Fibroblast of lung (primary cell): ENCODE measurements at regions not wholly inside any gene's neighbourhood (a gene's known extent, or its start where the extent isn't known, plus 50 kb on each side); places are given as distances from the start of the nearest gene placed in this dataset.

Experiments used
- DNase-seq, 2 donors: peaks; one replicate each; pipeline versions ENCODE4 v3.0.0 to v3.0.0-alpha.2; 2010; ENCODE audit warnings: low read depth in 2 of 2
- H2AFZ ChIP-seq: 2 replicates; pipeline ENCODE4 v1.5.1; 2012; ENCODE audit warnings: low read length, control low read depth, inconsistent platforms
- H3K27ac ChIP-seq: 2 replicates; pipeline ENCODE4 v1.5.1; 2011; ENCODE audit warnings: low read length, control low read depth; ENCODE audit not compliant: insufficient read depth
- H3K27me3 ChIP-seq: 2 replicates; pipeline ENCODE4 v1.5.1; 2011; ENCODE audit warnings: mild to moderate bottlenecking, low read length; ENCODE audit not compliant: control insufficient read depth, insufficient read depth
- H3K36me3 ChIP-seq: 2 replicates; pipeline ENCODE4 v1.5.1; 2011; ENCODE audit warnings: low read length; ENCODE audit not compliant: control insufficient read depth, insufficient read depth
- H3K4me1 ChIP-seq: 2 replicates; pipeline ENCODE4 v1.5.1; 2011; ENCODE audit warnings: low read length; ENCODE audit not compliant: control insufficient read depth, insufficient read depth; ENCODE audit errors: extremely low read depth
- H3K4me2 ChIP-seq: 2 replicates; pipeline ENCODE4 v1.5.1; 2011; ENCODE audit warnings: low read length, control low read depth; ENCODE audit not compliant: insufficient read depth; ENCODE audit errors: extremely low read depth
- H3K4me3 ChIP-seq, 4 experiments: fragments of 200-600 bp in 1 of 4; sonication (generic) in 1 of 4; replicated peaks in 1 of 4; 2 replicates each; pipeline ENCODE4 v1.5.1; 2011 to 2016; ENCODE audit warnings: low read length in 4 of 4, low read depth in 3 of 4, mild to moderate bottlenecking in 3 of 4, control low read depth in 2 of 4, inconsistent platforms in 1 of 4, mixed read lengths in 1 of 4; ENCODE audit not compliant: insufficient read depth in 1 of 4; ENCODE audit errors: control extremely low read depth in 1 of 4
- H3K79me2 ChIP-seq: 2 replicates; pipeline ENCODE4 v1.5.1; 2012; ENCODE audit warnings: mild to moderate bottlenecking, low read length, inconsistent platforms; ENCODE audit not compliant: control insufficient read depth, insufficient read depth
- H3K9ac ChIP-seq: 2 replicates; pipeline ENCODE4 v1.5.1; 2011; ENCODE audit warnings: mild to moderate bottlenecking, low read length, control low read depth; ENCODE audit not compliant: insufficient read depth
- H3K9me3 ChIP-seq: 2 replicates; pipeline ENCODE4 v1.5.1; 2012; ENCODE audit warnings: low read depth, low read length; ENCODE audit not compliant: control insufficient read depth, insufficient read depth
- H4K20me1 ChIP-seq: 2 replicates; pipeline ENCODE4 v1.5.1; 2011; ENCODE audit warnings: low read length; ENCODE audit not compliant: control insufficient read depth, insufficient read depth; ENCODE audit errors: extremely low read depth
- CTCF ChIP-seq, 2 donors: IDR thresholded peaks in 1 of 2; conservative IDR thresholded peaks in 1 of 2; 1 replicate in 1 of 2; 2 replicates in 1 of 2; pipeline ENCODE4 v1.5.1; 2011 to 2012; ENCODE audit warnings: low read length in 2 of 2, control low read depth in 1 of 2, inconsistent platforms in 1 of 2, low read depth in 1 of 2, mild to moderate bottlenecking in 1 of 2
- EZH2 ChIP-seq: IDR thresholded peaks from 2 replicates; pipeline ENCODE4 v1.5.1; 2012; ENCODE audit warnings: low read length, control low read depth, mild to moderate bottlenecking; ENCODE audit errors: missing control alignments

GRCh38 chrX:129230168-129230567 is 293.1 kb downstream of the SMARCA1 start:
- Histone ChIP-seq H2AFZ (no peak overlapping the region), H3K4me3 (no peak overlapping the region), H3K9ac (no peak overlapping the region), H4K20me1 (no peaks in the 10 kb centered on the region), H3K27me3 (no peaks in the 10 kb centered on the region), H3K27ac (no peak overlapping the region), H3K79me2 (no peaks in the 10 kb centered on the region), H3K9me3 (no peaks in the 10 kb centered on the region), H3K36me3 (no peaks in the 10 kb centered on the region), H3K4me2 (no peak overlapping the region), H3K4me1 (no peaks in the 10 kb centered on the region)
- DNase-seq, result no peak
- TF ChIP-seq EZH2 (no peak), CTCF (conservative IDR thresholded peaks at IDR 0.05 in 1 of 2, IDR thresholded peaks at IDR 0.05 in 1 of 2; ENCODE audit: low read depth in 1 of 2, low read length in 2 of 2) (no peak)

GRCh38 chrX:129227366-129227765 is 295.9 kb downstream of the SMARCA1 start:
- Histone ChIP-seq H4K20me1 (no peaks in the 10 kb centered on the region), H3K9ac (no peak overlapping the region), H3K4me2 (no peak overlapping the region), H3K79me2 (no peaks in the 10 kb centered on the region), H3K27me3 (no peaks in the 10 kb centered on the region), H3K9me3 (no peaks in the 10 kb centered on the region), H3K4me3 (no peak overlapping the region), H3K4me1 (no peaks in the 10 kb centered on the region), H2AFZ (no peak overlapping the region), H3K27ac (no peak overlapping the region), H3K36me3 (no peaks in the 10 kb centered on the region)
- no peak for DNase-seq
- TF ChIP-seq CTCF (conservative IDR thresholded peaks at IDR 0.05 in 1 of 2, IDR thresholded peaks at IDR 0.05 in 1 of 2; ENCODE audit: low read depth in 1 of 2, low read length in 2 of 2) (no peak), EZH2 (no peak)

- H3K9ac ChIP-seq, result no peak overlapping the region
- no peaks in the 10 kb centered on the region for H3K9me3 ChIP-seq
- no peak overlapping the region for H3K4me2 ChIP-seq
- no peaks in the 10 kb centered on the region for H3K27me3 ChIP-seq
- no peak overlapping the region for H3K4me3 ChIP-seq
- H3K36me3 ChIP-seq, result no peaks in the 10 kb centered on the region
- H3K27ac ChIP-seq, result no peak overlapping the region
- DNase-seq, result no peak
- H3K79me2 ChIP-seq, result no peaks in the 10 kb centered on the region
- H4K20me1 ChIP-seq, result no peaks in the 10 kb centered on the region
- TF ChIP-seq CTCF (conservative IDR thresholded peaks at IDR 0.05 in 1 of 2, IDR thresholded peaks at IDR 0.05 in 1 of 2; ENCODE audit: low read depth in 1 of 2, low read length in 2 of 2) (no peak), EZH2 (no peak)
- no peak overlapping the region for H2AFZ ChIP-seq
- H3K4me1 ChIP-seq, result no peaks in the 10 kb centered on the region
Observed at GRCh38 chrX:129193357-129193756, 329.9 kb downstream of the SMARCA1 start.
